B cell (primary cell): ENCODE measurements at regions not wholly inside any gene's neighbourhood (a gene's known extent, or its start where the extent isn't known, plus 50 kb on each side); places are given as distances from the start of the nearest gene placed in this dataset.

Source experiments
- ATAC-seq: fragments of 200-7000 bp; cut with Tn5 transposase; one replicate; pipeline ENCODE4 v1.10.0; 2021; ENCODE audit warnings: low read depth, mild to moderate bottlenecking, moderate number of reproducible peaks, moderate library complexity
- CTCF ChIA-PET: fragments of 350-600 bp; sonication (Branson Sonifier 250); formaldehyde crosslinking; loops from one replicate; lab custom pipeline; 2021; ENCODE audit warnings: antibody characterized with exemption, inconsistent platforms; lab: Charles Lee
- POLR2A ChIA-PET: fragments of 350-600 bp; sonication (Branson Sonifier 250); formaldehyde crosslinking; loops from one replicate; lab custom pipeline; 2021; ENCODE audit warnings: antibody characterized with exemption; lab: Charles Lee
- DNase-seq: peaks from one replicate; pipeline ENCODE4 v3.0.0; 2013
- H2AFZ ChIP-seq: 2 replicates; pipeline ENCODE4 v1.6.1; 2012; ENCODE audit warnings: mild to moderate bottlenecking, low read depth, low read length; ENCODE audit not compliant: insufficient read depth, poor library complexity, severe bottlenecking
- H3K27ac ChIP-seq, 2 donors: 1 replicate in 1 of 2; 2 replicates in 1 of 2; pipeline ENCODE4 v1.5.1; 2012 to 2013; ENCODE audit warnings: low read length in 2 of 2, mild to moderate bottlenecking in 2 of 2, moderate library complexity in 1 of 2
- H3K27me3 ChIP-seq, 4 experiments: fragments of 200-600 bp in 1 of 4; sonication (generic) in 1 of 4; replicated peaks in 1 of 4; 1 replicate in 2 of 4; 2 replicates in 2 of 4; pipeline versions ENCODE4 v1.6.1 to v1.7.0; 2013 to 2016; ENCODE audit warnings: low read length in 3 of 4, mild to moderate bottlenecking in 2 of 4, mixed read lengths in 1 of 4, moderate library complexity in 1 of 4; ENCODE audit not compliant: insufficient read depth in 4 of 4, control insufficient read depth in 3 of 4; ENCODE audit errors: control extremely low read depth in 1 of 4
- H3K36me3 ChIP-seq, 2 experiments: replicated peaks in 1 of 2; 1 replicate in 1 of 2; 2 replicates in 1 of 2; pipeline versions ENCODE4 v1.6.1 to v1.7.1; 2013; ENCODE audit warnings: low read length in 1 of 2; ENCODE audit not compliant: insufficient read depth in 2 of 2, control insufficient read depth in 1 of 2; ENCODE audit errors: control extremely low read depth in 1 of 2, extremely low read depth in 1 of 2
- H3K4me1 ChIP-seq, 2 donors: fragments of 200-600 bp in 1 of 2; sonication (generic) in 1 of 2; 1 replicate in 1 of 2; 2 replicates in 1 of 2; pipeline versions ENCODE4 v1.5.1 to v1.6.1; 2013 to 2017; ENCODE audit warnings: low read length in 2 of 2; ENCODE audit not compliant: control insufficient read depth in 2 of 2, insufficient read depth in 2 of 2
- H3K4me2 ChIP-seq: replicated peaks from 2 replicates; pipeline ENCODE3; 2012; ENCODE audit warnings: mild to moderate bottlenecking, low read depth, low read length; ENCODE audit not compliant: poor library complexity, severe bottlenecking
- H3K4me3 ChIP-seq, 5 experiments: fragments of 200-600 bp in 1 of 5; sonication (generic) in 1 of 5; 1 replicate in 3 of 5; 2 replicates in 2 of 5; pipeline versions ENCODE4 v1.5.1 to v1.7.0; 2011 to 2016; ENCODE audit warnings: low read length in 4 of 5, mild to moderate bottlenecking in 4 of 5, low read depth in 2 of 5, control low read depth in 1 of 5, moderate library complexity in 1 of 5; ENCODE audit not compliant: insufficient read depth in 1 of 5; ENCODE audit errors: control extremely low read depth in 1 of 5, extremely low read depth in 1 of 5
- H3K79me2 ChIP-seq: fragments of 200-600 bp; sonication (generic); one replicate; pipeline ENCODE4 v1.6.0; 2016; ENCODE audit warnings: low read length; ENCODE audit not compliant: control insufficient read depth, insufficient read depth
- H3K9ac ChIP-seq: fragments of 200-600 bp; sonication (generic); 2 replicates; pipeline ENCODE4 v1.6.1; 2017; ENCODE audit warnings: mild to moderate bottlenecking, low read length, moderate library complexity
- H3K9me3 ChIP-seq, 3 donors: one replicate each; pipeline versions ENCODE4 v1.6.1 to v1.7.1; 2013; ENCODE audit warnings: low read length in 2 of 3; ENCODE audit not compliant: control insufficient read depth in 2 of 3, insufficient read depth in 1 of 3; ENCODE audit errors: control extremely low read depth in 1 of 3
- H4K20me1 ChIP-seq: 2 replicates; pipeline ENCODE4 v1.6.0; 2012; ENCODE audit warnings: mild to moderate bottlenecking, low read length; ENCODE audit not compliant: insufficient read depth, control insufficient read depth, poor library complexity, severe bottlenecking
- H3K27ac Mint-ChIP-seq: one replicate; pipeline ENCODE4 v1.8.0; 2021; ENCODE audit warnings: mixed read lengths
- H3K27me3 Mint-ChIP-seq: one replicate; pipeline ENCODE4 v1.8.0; 2021; ENCODE audit warnings: mixed read lengths
- H3K4me1 Mint-ChIP-seq: one replicate; pipeline ENCODE4 v1.8.0; 2021; ENCODE audit warnings: mixed read lengths
- H3K4me3 Mint-ChIP-seq: one replicate; pipeline ENCODE4 v1.8.0; 2021; ENCODE audit warnings: mixed read lengths
- H3K9me3 Mint-ChIP-seq: one replicate; pipeline ENCODE4 v1.8.0; 2022; ENCODE audit warnings: mixed read lengths; ENCODE audit not compliant: insufficient read depth
- CTCF ChIP-seq: fragments of 200-600 bp; IDR thresholded peaks from one replicate; pipeline ENCODE4 v1.8.0; 2022; ENCODE audit warnings: antibody characterized with exemption, mild to moderate bottlenecking
- EZH2 ChIP-seq: IDR thresholded peaks from 2 replicates; pipeline ENCODE4 v1.6.1; 2012; ENCODE audit warnings: borderline replicate concordance, low read depth, mild to moderate bottlenecking, moderate library complexity, low read length; ENCODE audit not compliant: insufficient read depth, poor library complexity, severe bottlenecking
- WGBS: methylation state at CpG from one replicate; pipeline ENCODE4 v1.1.5; 2013; ENCODE audit warnings: missing lambda C conversion rate; ENCODE audit not compliant: insufficient coverage; 5-methylcytosine and 5-hydroxymethylcytosine counted together
- intact Hi-C: fragments of 100-400 bp; cut with micrococcal nuclease; formaldehyde crosslinking; loops from one replicate; pipeline ENCODE4 v1.10.0; 2022

- ChIA-PET POLR2A (no interaction called here), CTCF (no interaction called here)
- H3K4me3 Mint-ChIP-seq: no peak overlapping the region
- Histone ChIP-seq H3K27ac (no peak overlapping the region), H3K4me2 (no peak overlapping the region), H3K4me3 (no peak overlapping the region), H2AFZ (no peak overlapping the region), H3K27me3 (no peaks in the 10 kb centered on the region), H3K36me3 (no peaks in the 10 kb centered on the region), H3K4me1 (no peaks in the 10 kb centered on the region), H3K9me3 (peaks cover 0 to 1% (median 0%) of the 10 kb centered on the region in 3 donors), H3K79me2 (no peaks in the 10 kb centered on the region), H4K20me1 (no peaks in the 10 kb centered on the region), H3K9ac (no peak overlapping the region)
- DNase-seq: no peak
- H3K4me1 Mint-ChIP-seq: no peaks in the 10 kb centered on the region
- TF ChIP-seq CTCF (no peak), EZH2 (no peak)
- ATAC-seq: no peak
- no peaks in the 10 kb centered on the region for H3K27me3 Mint-ChIP-seq
- WGBS: 100% methylated on average over 1 of the region's 5 CpGs
- intact Hi-C loops: no loop called here
- no peak overlapping the region for H3K27ac Mint-ChIP-seq
- H3K9me3 Mint-ChIP-seq: no peaks in the 10 kb centered on the region
Measured at GRCh38 chr2:150858382-150858781, 370.9 kb upstream of the RND3 start.

- Mint-ChIP-seq H3K27ac (no peak overlapping the region), H3K9me3 (no peaks in the 10 kb centered on the region), H3K27me3 (no peaks in the 10 kb centered on the region), H3K4me1 (no peaks in the 10 kb centered on the region), H3K4me3 (no peak overlapping the region)
- H3K36me3 ChIP-seq: no peaks in the 10 kb centered on the region
- no peaks in the 10 kb centered on the region for H3K27me3 ChIP-seq
- H3K9me3 ChIP-seq: no peaks in the 10 kb centered on the region
- no peak for TF ChIP-seq CTCF
- no peak for TF ChIP-seq EZH2
- H4K20me1 ChIP-seq: no peaks in the 10 kb centered on the region
- H3K9ac ChIP-seq: no peak overlapping the region
- no peak overlapping the region for H3K4me3 ChIP-seq
- H3K4me2 ChIP-seq: no peak overlapping the region
- ATAC-seq: no peak
- no peaks in the 10 kb centered on the region for H3K79me2 ChIP-seq
- WGBS: no CpG with 5 or more reads among the region's 1 CpG
- H2AFZ ChIP-seq: no peak overlapping the region
- intact Hi-C loops: no loop called here
- ChIA-PET POLR2A (no interaction called here), CTCF (no interaction called here)
- no peak overlapping the region for H3K27ac ChIP-seq
- no peaks in the 10 kb centered on the region for H3K4me1 ChIP-seq
- DNase-seq: no peak
Measured at GRCh38 chr2:150856596-150857281, 369.3 kb upstream of the RND3 start.
